ENCODE measurements at regions not wholly inside any gene's neighbourhood (a gene's known extent, or its start where the extent isn't known, plus 50 kb on each side); places are given as distances from the start of the nearest gene placed in this dataset.

- no peaks in the 10 kb centered on the region for H3K36me3 ChIP-seq (ENCODE audit: insufficient read depth, low read length)
- TF ChIP-seq EZH2 (IDR thresholded peaks at IDR 0.05; ENCODE audit: borderline replicate concordance, insufficient read depth, low read length, poor library complexity, severe bottlenecking) (no peak), SMC3 (conservative IDR thresholded peaks at IDR 0.05; ENCODE audit: poor library complexity) (no peak), MXI1 (conservative IDR thresholded peaks at IDR 0.05; ENCODE audit: poor library complexity, severe bottlenecking) (no peak), CTCF (IDR thresholded peaks at IDR 0.05; ENCODE audit: poor library complexity, severe bottlenecking) (no peak), RAD21 (conservative IDR thresholded peaks at IDR 0.05) (no peak), REST (IDR thresholded peaks at IDR 0.05; ENCODE audit: borderline replicate concordance) (no peak)
- H3K4me3 ChIP-seq (ENCODE audit: low read length) = no peak overlapping the region
- H3K27me3 ChIP-seq (ENCODE audit: insufficient read depth, low read depth, low read length) = no peaks in the 10 kb centered on the region
- no peak overlapping the region for H3K27ac ChIP-seq (ENCODE audit: low read length)
- H3K9me2 ChIP-seq (ENCODE audit: insufficient read depth, low read length) = no peaks in the 10 kb centered on the region
- H4K20me1 ChIP-seq (ENCODE audit: insufficient read depth) = no peaks in the 10 kb centered on the region
- no peaks in the 10 kb centered on the region for H3K79me2 ChIP-seq (replicated peaks; ENCODE audit: insufficient read depth, low read length)
- H3K9ac ChIP-seq (ENCODE audit: low read length) = no peak overlapping the region
- no peak overlapping the region for H3K4me2 ChIP-seq (ENCODE audit: low read length)
- no peak overlapping the region for H2AFZ ChIP-seq (ENCODE audit: low read depth, low read length)
- H3F3A ChIP-seq (ENCODE audit: insufficient read depth, low read length, poor library complexity, severe bottlenecking) = no peaks in the 10 kb centered on the region
- H3K9me3 ChIP-seq (ENCODE audit: low read length) = no peaks in the 10 kb centered on the region
Measured at GRCh38 chr4:55756208-55756607, 63.4 kb upstream of the EXOC1L start.

GRCh38 chr4:55757356-55757952 lies 62.1 kb upstream of the EXOC1L start:
- H3K9me3 ChIP-seq (ENCODE audit: low read length) = no peaks in the 10 kb centered on the region
- H3K79me2 ChIP-seq (replicated peaks; ENCODE audit: insufficient read depth, low read length) = no peaks in the 10 kb centered on the region
- no peaks in the 10 kb centered on the region for H3K27me3 ChIP-seq (ENCODE audit: insufficient read depth, low read depth, low read length)
- no peak overlapping the region for H3K27ac ChIP-seq (ENCODE audit: low read length)
- H3K4me2 ChIP-seq (ENCODE audit: low read length) = no peak overlapping the region
- H3F3A ChIP-seq (ENCODE audit: insufficient read depth, low read length, poor library complexity, severe bottlenecking) = no peaks in the 10 kb centered on the region
- TF ChIP-seq POLR2AphosphoS5 (IDR thresholded peaks at IDR 0.05) (no peak), CTCF (IDR thresholded peaks at IDR 0.05; ENCODE audit: poor library complexity, severe bottlenecking) (no peak), SMC3 (conservative IDR thresholded peaks at IDR 0.05; ENCODE audit: poor library complexity) (no peak), MXI1 (conservative IDR thresholded peaks at IDR 0.05; ENCODE audit: poor library complexity, severe bottlenecking) (no peak), EP300 (conservative IDR thresholded peaks at IDR 0.05; ENCODE audit: poor library complexity, severe bottlenecking) (no peak), RAD21 (conservative IDR thresholded peaks at IDR 0.05) (no peak), REST (IDR thresholded peaks at IDR 0.05; ENCODE audit: borderline replicate concordance) (no peak), TAF1 (IDR thresholded peaks at IDR 0.05; ENCODE audit: low read depth) (no peak), EZH2 (IDR thresholded peaks at IDR 0.05; ENCODE audit: borderline replicate concordance, insufficient read depth, low read length, poor library complexity, severe bottlenecking) (no peak)
- no peak overlapping the region for H2AFZ ChIP-seq (ENCODE audit: low read depth, low read length)
- H3K4me3 ChIP-seq (ENCODE audit: low read length) = no peak overlapping the region
- H3K9ac ChIP-seq (ENCODE audit: low read length) = no peak overlapping the region
- no peaks in the 10 kb centered on the region for H4K20me1 ChIP-seq (ENCODE audit: insufficient read depth)
- H3K36me3 ChIP-seq (ENCODE audit: insufficient read depth, low read length) = no peaks in the 10 kb centered on the region
- no peaks in the 10 kb centered on the region for H3K9me2 ChIP-seq (ENCODE audit: insufficient read depth, low read length)

Data from neural cell (in vitro differentiated cells).